GM19463 (cell line): ENCODE measurements at regions not wholly inside any gene's neighbourhood (a gene's known extent, or its start where the extent isn't known, plus 50 kb on each side); places are given as distances from the start of the nearest gene placed in this dataset.
"Not testable (repeated sequence)": the region's sequence is repeated elsewhere in the genome, so short reads cannot be mapped to it uniquely, and the experiment has no call there.

Experiments used
- ATAC-seq: cut with Tn5 transposase; IDR thresholded peaks from one replicate; pipeline ENCODE4 v1.9.1; 2021; ENCODE audit warnings: mild to moderate bottlenecking, moderate library complexity; ENCODE audit not compliant: unreplicated experiment

DNA sequence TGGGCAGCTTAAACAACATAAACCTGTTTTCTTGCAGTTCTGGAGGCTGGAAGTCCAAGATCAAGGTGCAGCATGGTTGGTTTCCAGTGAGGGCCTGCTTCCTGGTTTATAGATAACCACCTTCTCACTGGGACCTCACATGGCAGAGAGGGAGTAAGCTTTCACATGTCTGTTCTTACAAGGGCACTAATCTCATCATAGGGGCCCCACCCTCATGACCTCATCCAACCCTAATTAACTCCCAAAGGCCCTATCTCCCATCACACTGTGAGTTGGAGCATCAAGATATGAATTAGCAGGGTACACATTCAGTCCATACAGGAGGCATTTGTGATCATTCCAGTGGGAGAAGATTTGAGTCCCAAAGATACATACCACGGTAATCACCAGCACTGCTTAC is 50.5 kb upstream of the GRIN2A start:
- ATAC-seq, result no peak

DNA sequence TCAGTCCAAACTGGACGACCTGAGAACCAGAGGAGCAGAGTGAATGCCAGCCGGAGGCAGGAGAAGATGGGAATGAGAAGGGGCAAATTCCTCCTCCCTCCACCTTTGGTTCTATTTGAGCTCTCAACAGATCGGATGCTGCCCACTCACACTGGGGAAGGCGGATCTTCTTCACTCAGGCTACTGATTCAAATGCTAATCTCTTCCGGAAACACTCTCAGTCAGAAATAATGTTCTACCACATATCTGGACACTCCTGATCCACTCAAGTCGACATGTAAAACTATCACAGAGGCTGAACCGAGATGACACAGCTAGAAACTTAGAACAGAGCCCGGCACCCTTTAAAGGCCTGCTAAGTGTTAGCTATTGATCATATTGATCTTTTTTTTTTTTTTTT is 57.4 kb upstream of the GRIN2A start:
- ATAC-seq, result no peak

DNA sequence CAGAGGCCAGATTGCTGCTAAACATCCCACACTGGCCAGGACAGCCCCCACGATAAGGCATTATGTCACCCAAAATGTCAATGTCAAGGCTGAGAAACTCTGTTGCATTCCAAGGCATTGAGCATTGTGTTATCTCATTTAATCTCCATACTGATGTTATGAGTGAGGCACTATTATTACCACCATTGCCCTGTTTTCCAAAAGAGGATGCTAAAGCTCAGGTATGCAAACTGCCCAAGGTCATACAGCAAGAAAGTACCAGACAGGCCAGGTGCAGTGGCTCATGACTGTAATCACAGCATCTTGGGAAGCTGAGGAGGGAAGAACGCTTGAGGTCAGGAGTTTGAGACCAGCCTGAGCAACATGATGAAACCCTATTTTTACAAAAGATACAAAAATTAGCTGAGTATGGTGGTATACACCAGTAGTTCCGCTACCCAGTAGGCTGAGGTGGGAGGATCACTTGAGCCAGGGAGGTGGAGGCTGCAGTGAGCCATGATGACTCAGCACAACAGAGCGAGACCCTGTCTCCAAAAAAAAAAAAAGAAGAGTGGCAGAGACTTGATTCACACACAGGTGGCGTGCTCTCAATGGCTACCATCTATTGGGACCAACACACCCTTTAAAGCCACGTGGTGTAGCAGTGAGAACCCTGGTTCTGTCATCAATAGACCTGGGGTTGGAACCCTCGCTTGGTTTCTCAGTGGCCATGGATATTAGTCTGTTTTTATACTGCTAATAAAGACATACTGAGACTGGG is 58.8 kb upstream of the GRIN2A start:
- ATAC-seq, result no peak

DNA sequence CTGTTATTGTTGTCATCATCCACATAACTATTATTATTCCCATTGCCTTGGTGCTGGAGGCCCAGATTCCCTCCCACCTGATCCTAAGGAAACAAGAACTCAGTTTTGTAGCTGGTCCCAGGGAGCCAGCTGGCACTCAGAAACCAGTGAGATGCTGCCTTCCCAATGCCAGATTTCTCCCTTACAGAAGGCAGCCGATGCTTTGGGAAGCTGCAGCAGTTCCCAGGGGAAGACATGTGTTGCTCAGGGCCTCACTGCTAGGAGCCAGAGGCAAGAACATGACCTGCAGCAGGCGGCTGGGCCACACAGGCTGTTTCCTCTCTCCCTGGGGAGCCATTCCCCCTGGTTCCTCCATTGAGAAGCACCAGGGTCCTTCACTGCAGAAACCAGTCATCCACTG is 59.9 kb upstream of the GRIN2A start:
- no peak for ATAC-seq

DNA sequence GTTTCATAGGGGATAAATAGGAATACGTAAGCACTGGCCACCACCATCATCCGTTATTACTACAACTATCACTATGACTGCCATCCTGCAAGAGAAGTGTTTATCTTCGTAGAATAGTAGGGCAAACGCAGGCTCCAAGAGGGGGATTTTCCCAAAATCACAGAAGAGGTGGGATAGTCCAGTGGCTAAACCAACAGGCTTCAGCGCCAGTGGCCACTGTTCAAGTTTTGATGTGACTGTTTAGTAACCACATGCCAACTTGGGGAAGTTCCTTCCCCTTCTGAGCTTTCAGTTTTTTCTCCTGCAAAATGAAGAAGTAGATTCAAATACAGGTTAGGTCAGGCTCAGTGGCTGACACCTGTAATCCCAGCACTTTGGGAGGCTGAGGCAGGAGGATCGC is 60.7 kb upstream of the GRIN2A start:
- peak; percentile 81 for ATAC-seq

DNA sequence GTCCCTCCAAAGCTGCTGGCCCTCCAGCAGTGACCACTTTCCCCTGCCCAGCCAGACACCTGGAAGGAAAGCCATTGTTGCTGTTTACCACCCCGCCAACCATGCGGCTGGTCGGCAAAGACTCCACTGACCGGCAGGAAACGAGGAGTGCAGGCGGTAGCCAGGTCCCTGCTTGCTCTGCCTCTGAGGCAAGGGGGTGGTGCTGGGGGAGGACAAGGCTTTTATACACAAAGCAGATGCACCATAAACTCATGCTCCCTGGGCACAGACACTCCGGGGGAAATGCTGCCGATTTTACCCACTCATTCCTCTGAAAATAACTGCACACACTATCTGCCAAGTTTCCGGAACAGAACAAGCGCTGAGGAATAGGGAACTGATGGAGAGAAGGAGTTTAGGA is 62.8 kb upstream of the GRIN2A start:
- no peak for ATAC-seq

DNA sequence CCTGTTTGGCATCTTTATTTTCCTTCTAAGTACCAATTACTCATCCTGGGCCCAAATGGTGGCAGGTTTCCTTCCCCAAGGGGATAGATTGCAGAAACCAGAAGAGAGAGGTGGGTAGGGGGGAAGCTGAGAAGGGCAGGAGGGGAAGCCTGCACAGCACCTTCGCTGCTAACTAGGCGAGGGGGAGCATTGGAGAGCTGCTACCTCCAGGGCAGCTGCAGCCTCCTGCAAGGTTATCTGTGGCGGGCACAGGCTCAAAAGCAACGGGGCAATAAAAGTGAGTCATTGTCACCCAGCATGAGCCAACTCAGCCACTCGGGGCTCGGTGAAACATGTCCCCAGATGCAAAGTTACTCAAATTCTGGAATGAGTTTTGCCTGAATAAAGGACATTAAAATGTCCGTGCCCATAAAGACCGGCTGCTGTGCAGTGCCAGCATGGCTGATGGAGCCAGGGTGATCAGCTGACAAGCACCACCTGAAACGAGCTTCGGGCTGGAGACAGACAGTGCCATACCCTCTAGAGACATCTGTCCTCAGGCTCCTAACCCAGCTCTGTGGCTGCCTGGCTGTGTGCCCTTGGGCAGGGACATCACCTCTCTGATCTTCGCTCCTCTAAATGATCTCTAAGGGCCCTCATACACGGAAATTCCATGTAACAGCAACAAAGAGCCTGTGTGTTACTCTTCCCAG is 68.1 kb upstream of the GRIN2A start:
- no peak for ATAC-seq

DNA sequence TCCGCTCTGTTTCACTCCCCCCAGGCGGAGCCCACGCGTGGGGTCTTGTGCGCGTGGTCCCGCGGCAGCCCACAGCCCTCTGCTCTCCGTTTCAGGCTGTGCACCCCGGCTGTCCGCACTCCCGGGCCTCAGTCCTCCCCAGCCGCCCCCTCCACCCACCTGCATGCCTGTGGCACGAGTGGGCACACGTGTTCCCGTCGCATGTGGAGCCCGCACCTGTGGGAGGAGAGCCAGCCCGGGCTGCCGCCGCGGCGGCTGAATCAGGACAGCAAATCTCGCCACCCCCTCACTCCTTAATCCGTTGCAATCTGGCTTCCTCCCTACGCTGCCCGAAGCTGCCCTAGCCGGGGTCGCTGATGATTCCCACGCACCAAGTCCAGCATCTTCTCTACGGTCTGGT is 69.9 kb upstream of the GRIN2A start:
- ATAC-seq, result no peak

DNA sequence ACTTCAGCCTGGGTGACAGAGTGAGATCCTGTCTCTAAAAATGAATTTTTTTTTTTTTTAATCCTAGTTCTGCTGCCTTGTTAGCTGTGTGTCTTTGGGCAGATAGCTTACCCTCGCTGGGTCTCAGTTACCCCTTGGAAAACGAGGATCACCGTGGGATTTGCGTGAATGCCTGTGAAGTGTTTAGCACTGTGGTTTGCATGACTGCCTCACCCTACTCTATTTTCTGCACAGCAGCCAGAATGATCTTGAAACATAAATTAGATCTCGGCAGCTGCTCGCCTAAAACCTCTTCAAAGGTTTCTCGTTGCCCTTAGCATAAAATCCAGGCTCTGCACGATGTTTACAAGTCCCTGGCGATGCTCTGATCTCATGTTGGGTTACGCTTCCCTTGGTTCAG is 71.2 kb upstream of the GRIN2A start:
- no peak for ATAC-seq

DNA sequence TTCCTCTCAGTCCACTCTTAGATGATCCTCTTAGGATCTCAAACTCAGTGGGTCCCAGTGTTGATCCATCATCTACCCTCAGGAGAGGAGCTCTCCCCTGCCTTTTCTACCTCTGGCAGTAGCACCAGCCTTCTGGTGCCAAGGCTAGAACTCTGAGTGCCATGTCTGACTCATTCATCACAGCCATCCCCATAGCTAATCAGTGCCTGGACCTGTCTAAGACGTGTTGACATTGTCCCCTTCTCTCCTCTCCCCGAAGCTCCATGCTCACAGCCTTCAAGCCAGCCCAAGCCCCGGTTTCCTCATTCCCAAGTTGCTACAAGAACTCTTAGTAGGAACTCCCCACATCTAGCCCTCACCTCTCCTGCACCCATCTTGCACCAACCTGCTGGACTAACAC is 73.5 kb upstream of the GRIN2A start:
- ATAC-seq, result no peak

DNA sequence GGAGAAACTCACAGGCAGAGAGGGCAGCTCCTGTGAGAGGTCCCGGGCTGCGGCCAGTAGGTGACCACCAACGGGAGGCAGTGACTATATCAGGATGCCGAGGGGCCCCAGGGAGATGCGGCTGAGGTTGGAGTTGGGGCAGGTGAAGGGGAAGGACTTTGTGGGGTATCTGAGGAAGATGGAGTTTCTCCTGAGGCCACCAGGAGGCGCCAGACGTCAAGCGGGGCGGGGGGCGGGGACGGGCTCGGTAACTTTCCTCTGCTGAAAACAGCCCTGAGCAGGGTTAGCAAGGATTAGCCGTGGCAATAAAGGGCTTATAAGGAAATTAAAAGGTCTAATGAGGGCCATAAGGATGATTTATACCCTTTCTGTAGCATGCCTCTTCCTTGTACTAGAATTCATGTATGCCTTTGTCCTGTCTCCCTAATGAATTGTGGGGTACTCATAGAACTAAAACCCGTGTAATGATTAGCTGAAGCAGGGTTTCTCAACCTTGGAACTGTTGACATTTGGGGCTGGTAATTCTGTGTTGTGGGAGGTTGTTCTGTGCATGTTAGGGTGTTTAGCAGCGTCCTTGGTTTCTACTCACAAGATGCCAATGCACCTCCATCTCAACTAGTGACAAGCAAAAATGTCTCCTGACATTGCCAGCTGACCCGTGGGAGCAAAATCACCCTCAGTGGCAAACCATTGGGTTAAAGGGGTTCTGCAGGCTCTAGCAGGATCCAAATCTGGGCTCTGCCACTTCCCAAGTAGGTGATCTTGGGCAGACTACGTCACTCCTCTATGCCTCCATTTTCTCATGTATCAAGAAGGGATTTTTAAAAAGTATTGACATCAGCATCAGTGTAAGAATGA is 74.8 kb upstream of the GRIN2A start:
- no peak for ATAC-seq

DNA sequence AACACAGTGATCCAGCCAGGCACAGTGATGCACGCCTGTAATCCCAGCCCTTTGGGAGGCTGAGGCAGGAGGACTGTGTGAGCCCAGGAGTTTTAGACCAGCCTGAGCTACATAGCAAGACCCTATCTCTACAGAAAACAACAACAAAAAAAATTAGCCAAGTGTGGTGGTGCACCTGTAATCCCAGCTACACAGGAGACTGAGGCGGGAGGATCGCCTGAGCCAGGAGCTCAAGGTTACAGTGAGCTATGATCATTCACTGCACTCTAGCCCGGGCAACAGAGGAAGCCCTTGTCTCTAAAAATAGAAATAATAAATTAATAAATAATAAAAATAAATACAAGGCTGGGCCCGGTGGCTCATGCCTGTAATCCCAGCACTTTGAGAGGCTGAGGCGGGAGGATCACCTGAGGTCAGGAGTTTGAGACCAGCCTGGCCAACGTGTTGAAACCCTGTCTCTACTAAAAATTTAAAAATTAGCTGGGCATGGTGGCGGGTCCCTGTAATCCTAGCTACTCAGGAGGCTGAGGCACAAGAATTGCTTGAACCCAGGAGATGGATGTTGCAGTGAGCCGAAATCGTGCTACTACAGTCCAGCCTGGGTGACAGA is 75.5 kb upstream of the GRIN2A start:
- not testable (repeated sequence) for ATAC-seq

DNA sequence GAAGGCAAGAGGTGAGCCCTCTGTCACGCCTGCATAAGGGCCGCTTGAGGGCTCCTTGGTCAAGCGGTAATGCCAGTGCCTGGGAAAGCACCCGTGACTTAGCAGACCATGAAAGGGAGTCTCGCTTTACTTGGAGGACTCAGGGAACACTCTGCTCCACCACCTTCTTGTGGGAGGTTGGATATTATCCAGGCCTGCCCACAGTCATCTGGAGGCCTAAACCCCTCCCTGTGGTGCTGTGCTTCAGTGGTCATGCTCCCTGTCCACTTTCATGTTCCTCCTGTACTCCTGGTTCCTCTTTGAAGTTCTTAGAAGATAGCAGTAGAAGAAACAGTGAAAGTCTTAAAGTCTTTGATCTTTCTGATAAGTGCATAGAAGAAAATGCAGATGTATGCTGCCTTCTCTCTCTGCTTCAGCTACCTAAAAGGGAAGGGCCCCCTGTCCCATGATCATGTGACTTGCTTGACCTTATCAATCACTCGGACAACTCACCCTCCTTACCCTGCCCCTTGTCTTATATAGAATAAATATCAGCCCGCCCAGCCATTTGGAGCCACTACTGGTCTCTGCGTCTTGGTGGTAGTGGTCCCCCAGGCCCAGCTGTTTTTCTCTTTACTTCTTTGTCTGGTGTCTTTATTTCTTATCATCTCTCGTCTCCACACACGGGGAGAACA is 76.8 kb upstream of the GRIN2A start:
- ATAC-seq, result not testable (repeated sequence)

DNA sequence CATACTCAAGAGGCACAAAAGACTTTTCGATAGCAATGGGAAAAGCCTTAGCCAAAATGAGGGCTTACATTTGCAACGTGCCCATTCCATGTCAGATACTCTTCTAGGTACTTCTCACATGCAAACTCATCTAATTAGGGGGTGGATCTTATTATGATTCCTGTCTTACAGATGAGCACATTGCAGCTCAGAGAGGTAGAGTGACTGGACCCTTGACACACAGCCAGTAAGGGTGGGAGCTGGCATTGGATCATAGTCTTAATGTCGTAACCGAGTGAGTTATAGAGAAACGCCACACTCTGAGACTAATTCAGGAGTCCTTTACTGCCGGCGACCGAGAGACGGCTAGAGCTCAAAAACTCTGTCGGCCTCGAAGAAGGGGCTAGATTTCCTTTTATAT is 78.8 kb upstream of the GRIN2A start:
- ATAC-seq, result no peak

DNA sequence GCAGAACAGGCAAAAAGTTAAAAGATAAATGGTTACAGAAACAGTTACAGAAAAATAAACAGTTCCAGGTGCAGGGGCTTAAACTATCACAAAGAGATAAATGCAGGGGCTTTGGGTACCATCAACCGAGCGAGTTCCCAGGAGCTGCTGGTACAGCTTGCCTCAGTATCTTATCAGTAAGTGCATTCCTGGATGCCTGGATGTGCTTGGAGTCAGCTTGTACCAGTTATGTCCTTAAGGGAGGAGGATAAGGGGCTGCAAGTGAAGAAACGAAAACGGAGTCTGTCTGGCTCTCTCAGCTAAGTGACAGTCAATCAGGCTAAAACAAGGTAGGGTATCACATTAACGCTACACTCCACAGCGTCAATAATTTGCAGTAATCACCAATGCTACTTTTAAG is 79.3 kb upstream of the GRIN2A start:
- not testable (repeated sequence) for ATAC-seq

DNA sequence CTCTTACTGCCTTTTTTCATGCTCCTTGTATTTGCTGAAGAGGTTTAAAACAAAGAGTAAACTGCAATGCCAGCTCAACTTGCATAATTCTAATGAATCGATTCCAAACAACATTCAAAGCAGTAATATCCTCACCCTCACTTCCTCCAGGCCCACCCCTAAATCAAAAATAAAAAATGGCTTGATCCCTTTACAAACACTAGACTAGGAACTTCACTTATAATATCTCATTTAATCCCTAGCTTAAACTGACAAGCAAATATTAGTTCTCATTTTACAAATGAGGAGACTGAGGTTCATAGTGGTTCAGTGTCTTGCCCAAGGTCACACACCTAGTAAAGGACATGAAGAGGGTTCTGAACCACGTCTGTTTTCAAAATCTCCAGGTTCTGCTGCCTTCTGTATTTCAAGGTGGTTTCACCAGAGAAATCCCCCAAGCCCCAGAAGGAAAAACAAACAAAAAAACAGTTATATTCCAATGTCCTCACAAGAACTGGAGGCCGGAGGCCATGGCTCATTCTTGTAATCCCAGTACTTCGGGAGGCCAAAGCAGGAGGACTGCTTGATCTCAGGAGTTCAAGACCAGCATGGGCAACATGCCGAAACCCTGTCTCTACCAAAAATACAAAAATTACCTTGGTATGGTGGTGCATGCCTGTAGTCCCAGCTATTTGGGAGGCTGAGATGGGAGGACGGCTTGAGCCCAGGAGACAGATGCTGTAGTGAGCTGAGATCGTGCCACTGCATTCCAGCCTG is 80.3 kb upstream of the GRIN2A start:
- ATAC-seq, result no peak

DNA sequence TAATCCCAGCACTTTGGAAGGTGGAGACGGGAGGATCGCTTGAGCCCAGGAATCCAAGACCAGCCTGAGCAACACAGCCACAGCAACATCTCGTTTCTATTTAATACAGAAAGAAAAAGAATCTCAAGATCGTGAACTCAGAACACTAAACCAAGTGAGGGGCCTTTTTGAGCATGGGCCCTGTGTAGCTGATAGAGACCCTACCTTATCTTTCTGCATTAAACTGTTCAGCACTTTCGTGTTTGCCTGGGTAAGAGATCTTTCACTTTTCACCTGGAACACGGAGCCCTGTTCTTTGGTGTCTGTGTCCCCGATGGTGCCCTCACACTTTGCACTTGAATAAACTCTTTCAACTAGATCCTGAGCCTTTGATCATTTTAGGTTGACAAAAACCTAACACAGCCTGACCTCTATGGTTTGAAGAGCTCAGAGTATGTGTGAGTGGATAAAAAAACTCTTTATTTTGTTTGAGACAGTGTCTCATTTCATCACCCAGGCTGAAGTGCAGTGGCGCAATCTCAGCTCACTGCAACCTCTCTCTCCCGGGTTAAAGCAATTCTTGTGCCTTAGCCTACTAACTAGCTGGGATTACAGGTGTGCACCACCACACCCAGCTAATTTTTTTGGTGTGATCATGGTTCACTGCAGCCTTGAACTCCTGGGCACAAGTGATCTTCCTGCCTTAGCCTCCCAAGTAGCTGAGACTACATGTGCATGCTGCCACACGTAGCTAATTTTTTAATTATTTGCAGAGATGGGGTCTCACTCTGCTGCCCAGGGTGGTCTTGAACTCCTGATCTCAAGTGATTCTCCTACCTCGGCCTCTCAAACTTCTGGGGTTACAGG is 83.8 kb upstream of the GRIN2A start:
- no peak for ATAC-seq

DNA sequence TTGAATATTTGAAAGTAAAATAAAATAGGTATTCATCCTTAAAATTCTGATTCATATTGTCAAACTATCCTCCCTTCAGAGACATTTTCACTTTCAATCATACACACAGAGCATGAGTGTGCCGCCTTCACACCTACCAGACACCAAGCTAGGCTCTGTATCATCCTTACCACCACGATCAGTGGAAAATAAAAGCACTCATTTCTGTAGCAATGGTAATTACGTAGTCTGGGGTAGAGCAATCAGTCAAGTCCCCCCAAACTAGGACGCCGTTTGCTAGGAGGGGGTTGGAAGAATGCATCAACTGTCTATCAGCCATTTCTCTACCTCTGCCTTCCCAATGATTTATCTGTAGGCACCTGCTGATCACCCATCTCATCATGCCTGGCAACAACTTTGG is 84.6 kb upstream of the GRIN2A start:
- peak; percentile 91 for ATAC-seq

DNA sequence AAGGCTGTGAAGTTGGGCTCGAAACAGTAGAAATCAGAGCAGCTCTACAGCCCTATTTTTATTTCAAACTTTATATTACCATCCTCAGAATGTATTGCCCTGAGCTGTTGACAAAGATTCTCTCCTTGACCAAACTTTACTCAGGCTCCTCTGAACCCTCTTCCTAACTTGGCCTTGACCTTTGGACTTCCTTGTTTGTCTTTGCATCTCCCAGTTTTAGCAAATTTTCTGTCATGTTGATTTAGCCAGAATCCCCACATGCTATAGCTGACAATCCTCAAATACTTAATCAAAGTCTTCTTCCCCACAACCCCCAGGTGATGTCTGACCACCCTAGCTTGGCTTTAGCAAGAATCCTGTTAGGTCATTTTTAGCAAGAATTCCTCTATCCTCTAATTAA is 87.4 kb upstream of the GRIN2A start:
- ATAC-seq, result no peak
